ENCODE measurements at regions not wholly inside any gene's neighbourhood (a gene's known extent, or its start where the extent isn't known, plus 50 kb on each side); places are given as distances from the start of the nearest gene placed in this dataset.

- Histone ChIP-seq H3K36me3 (no peaks in the 10 kb centered on the region), H3K4me3 (no peak overlapping the region), H3K27me3 (peaks cover 6% of the 10 kb centered on the region), H3K4me1 (no peaks in the 10 kb centered on the region), H3K9me3 (no peaks in the 10 kb centered on the region), H3K27ac (no peak overlapping the region)
- no peak for ATAC-seq
- TF ChIP-seq, protein P1, sequence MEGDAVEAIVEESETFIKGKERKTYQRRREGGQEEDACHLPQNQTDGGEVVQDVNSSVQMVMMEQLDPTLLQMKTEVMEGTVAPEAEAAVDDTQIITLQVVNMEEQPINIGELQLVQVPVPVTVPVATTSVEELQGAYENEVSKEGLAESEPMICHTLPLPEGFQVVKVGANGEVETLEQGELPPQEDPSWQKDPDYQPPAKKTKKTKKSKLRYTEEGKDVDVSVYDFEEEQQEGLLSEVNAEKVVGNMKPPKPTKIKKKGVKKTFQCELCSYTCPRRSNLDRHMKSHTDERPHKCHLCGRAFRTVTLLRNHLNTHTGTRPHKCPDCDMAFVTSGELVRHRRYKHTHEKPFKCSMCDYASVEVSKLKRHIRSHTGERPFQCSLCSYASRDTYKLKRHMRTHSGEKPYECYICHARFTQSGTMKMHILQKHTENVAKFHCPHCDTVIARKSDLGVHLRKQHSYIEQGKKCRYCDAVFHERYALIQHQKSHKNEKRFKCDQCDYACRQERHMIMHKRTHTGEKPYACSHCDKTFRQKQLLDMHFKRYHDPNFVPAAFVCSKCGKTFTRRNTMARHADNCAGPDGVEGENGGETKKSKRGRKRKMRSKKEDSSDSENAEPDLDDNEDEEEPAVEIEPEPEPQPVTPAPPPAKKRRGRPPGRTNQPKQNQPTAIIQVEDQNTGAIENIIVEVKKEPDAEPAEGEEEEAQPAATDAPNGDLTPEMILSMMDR (IDR thresholded peaks at IDR 0.05): no peak
- no peak for TF ChIP-seq POLR2AphosphoS5 (IDR thresholded peaks at IDR 0.05)
- TF ChIP-seq EP300 (IDR thresholded peaks at IDR 0.05): no peak
- no peak for TF ChIP-seq POLR2A (IDR thresholded peaks at IDR 0.05)
- WGBS, 2 donors (ENCODE audit: low coverage in 1 of 2): 82% methylated on average over 2 of the region's 2 CpGs; no CpG with 5 or more reads in 1 of the 2 donors
Measured at GRCh38 chr13:52936806-52937205, 88.4 kb upstream of the PCDH8 start.

- Histone ChIP-seq H3K4me3 (no peak overlapping the region), H3K36me3 (no peaks in the 10 kb centered on the region), H3K4me1 (no peaks in the 10 kb centered on the region), H3K27ac (no peak overlapping the region), H3K27me3 (peaks cover 9% of the 10 kb centered on the region), H3K9me3 (no peaks in the 10 kb centered on the region)
- WGBS, 2 donors (ENCODE audit: low coverage in 1 of 2): 20 to 48% methylated on average over 1 to 3 of the region's 7 CpGs
- ATAC-seq: no peak
- TF ChIP-seq POLR2AphosphoS5 (IDR thresholded peaks at IDR 0.05) (no peak), EP300 (IDR thresholded peaks at IDR 0.05) (no peak), POLR2A (IDR thresholded peaks at IDR 0.05) (no peak)
- TF ChIP-seq, protein P1 (IDR thresholded peaks at IDR 0.05): no peak
Measured at GRCh38 chr13:52934258-52934657, 85.8 kb upstream of the PCDH8 start.

DNA sequence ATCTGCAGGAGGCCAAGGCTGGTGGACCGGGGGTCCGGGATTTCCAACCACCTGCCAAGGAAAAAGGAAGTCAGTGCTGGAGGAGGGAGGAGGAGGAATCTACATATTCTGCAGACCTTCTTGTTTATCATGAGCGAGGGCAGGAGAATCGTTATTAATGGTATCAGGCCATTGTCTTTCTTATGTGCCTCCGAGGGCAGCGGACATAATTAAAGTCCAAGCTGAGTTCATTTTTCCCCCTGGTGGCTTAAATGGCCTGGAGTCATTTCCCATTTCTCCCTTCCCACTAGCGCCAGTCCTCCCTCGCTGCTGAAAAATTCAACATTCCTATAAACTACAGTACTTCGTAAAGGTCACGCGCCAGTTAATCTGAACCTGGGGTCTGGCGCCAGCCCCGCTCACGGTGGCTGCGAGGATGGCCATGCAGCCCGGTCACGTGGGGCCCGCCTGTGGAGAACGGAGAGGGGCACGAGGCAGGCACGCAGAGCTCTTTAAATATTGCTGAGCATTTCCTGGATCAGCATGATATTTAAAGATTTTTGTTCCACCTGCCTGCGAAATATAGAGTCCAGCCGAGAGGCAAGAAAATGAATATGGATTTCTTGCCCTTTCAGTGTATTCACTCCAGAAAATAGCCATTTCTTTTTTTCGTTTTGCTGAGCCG, 85.2 kb upstream of the PCDH8 start:
- 80 to 86% methylated on average over 13 to 15 of the region's 25 CpGs for WGBS, 2 donors (ENCODE audit: low coverage in 1 of 2)
- H3K9me3 ChIP-seq: no peaks in the 10 kb centered on the region
- H3K27ac ChIP-seq: no peak overlapping the region
- no peaks in the 10 kb centered on the region for H3K36me3 ChIP-seq
- no peaks in the 10 kb centered on the region for H3K4me1 ChIP-seq
- H3K27me3 ChIP-seq: peaks cover 8% of the 10 kb centered on the region
- TF ChIP-seq, protein P1 (IDR thresholded peaks at IDR 0.05): no peak
- no peak for TF ChIP-seq POLR2AphosphoS5 (IDR thresholded peaks at IDR 0.05)
- TF ChIP-seq EP300 (IDR thresholded peaks at IDR 0.05): no peak
- no peak for TF ChIP-seq POLR2A (IDR thresholded peaks at IDR 0.05)
- no peak overlapping the region for H3K4me3 ChIP-seq
- no peak for ATAC-seq

- H3K27ac ChIP-seq: no peak overlapping the region
- H3K27me3 ChIP-seq: peaks cover 4% of the 10 kb centered on the region
- TF ChIP-seq, protein P1 (IDR thresholded peaks at IDR 0.05): no peak
- H3K4me1 ChIP-seq: no peaks in the 10 kb centered on the region
- H3K9me3 ChIP-seq: no peaks in the 10 kb centered on the region
- H3K36me3 ChIP-seq: no peaks in the 10 kb centered on the region
- 71 to 76% methylated on average over 5 to 7 of the region's 7 CpGs for WGBS, 2 donors (ENCODE audit: low coverage in 1 of 2)
- H3K4me3 ChIP-seq: no peak overlapping the region
- no peak for ATAC-seq
Measured at GRCh38 chr13:52933099-52933498, 84.7 kb upstream of the PCDH8 start.

- H3K9me3 ChIP-seq: no peaks in the 10 kb centered on the region
- no peak overlapping the region for H3K27ac ChIP-seq
- TF ChIP-seq POLR2AphosphoS5 (IDR thresholded peaks at IDR 0.05) (no peak), EP300 (IDR thresholded peaks at IDR 0.05) (no peak), POLR2A (IDR thresholded peaks at IDR 0.05) (no peak)
- TF ChIP-seq, protein P1 (IDR thresholded peaks at IDR 0.05): no peak
- no peaks in the 10 kb centered on the region for H3K36me3 ChIP-seq
- H3K4me3 ChIP-seq: no peak overlapping the region
- ATAC-seq: no peak
- 86 to 88% methylated on average over 4 to 5 of the region's 6 CpGs for WGBS, 2 donors (ENCODE audit: low coverage in 1 of 2)
- H3K27me3 ChIP-seq: peaks cover 4% of the 10 kb centered on the region
- no peaks in the 10 kb centered on the region for H3K4me1 ChIP-seq
Measured at GRCh38 chr13:52932649-52933048, 84.2 kb upstream of the PCDH8 start.
